ENCODE measurements at regions not wholly inside any gene's neighbourhood (a gene's known extent, or its start where the extent isn't known, plus 50 kb on each side); places are given as distances from the start of the nearest gene placed in this dataset.

DNA sequence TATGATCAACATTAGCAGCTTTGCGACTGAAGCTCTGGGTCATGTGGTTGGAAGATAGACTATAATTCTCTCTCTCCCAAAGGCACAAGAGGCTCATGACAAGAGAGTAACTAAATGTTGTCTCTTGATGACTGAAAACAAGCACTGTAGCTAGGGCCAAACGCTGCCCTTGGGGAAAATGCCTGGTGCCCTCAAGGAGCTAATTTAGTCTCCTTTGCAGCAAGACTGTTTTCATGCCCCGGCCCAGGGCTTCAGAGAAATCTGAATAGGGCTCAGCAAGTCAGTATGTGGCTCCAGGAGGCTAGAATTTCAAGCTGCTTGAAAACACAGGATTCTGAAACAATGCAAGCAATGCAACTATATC, 411.9 kb downstream of the GPAT3 start:
- TF ChIP-seq CREM (IDR thresholded peaks at IDR 0.05; ENCODE audit: low read depth) (no peak), ZNF384 (IDR thresholded peaks at IDR 0.05; ENCODE audit: borderline replicate concordance, low read depth, low read length) (no peak), BRCA1 (IDR thresholded peaks at IDR 0.05; ENCODE audit: low read depth, low read length) (no peak), EP300 (IDR thresholded peaks at IDR 0.05; ENCODE audit: borderline replicate concordance in 1 of 2, control insufficient read depth in 1 of 2, low read depth in 2 of 2, low read length in 2 of 2) (no peak), POLR2A (IDR thresholded peaks at IDR 0.05; ENCODE audit: low read depth, low read length) (no peak), TAF1 (IDR thresholded peaks at IDR 0.05; ENCODE audit: borderline replicate concordance, low read depth, low read length) (no peak), HCFC1 (IDR thresholded peaks at IDR 0.05; ENCODE audit: low read length) (no peak), PML (IDR thresholded peaks at IDR 0.05; ENCODE audit: low read length) (no peak)
- TF ChIP-seq, protein P1, sequence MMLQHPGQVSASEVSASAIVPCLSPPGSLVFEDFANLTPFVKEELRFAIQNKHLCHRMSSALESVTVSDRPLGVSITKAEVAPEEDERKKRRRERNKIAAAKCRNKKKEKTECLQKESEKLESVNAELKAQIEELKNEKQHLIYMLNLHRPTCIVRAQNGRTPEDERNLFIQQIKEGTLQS (IDR thresholded peaks at IDR 0.05; ENCODE audit: borderline replicate concordance, extremely low read depth, low read depth, low read length), result no peak
- TF ChIP-seq, protein P2, sequence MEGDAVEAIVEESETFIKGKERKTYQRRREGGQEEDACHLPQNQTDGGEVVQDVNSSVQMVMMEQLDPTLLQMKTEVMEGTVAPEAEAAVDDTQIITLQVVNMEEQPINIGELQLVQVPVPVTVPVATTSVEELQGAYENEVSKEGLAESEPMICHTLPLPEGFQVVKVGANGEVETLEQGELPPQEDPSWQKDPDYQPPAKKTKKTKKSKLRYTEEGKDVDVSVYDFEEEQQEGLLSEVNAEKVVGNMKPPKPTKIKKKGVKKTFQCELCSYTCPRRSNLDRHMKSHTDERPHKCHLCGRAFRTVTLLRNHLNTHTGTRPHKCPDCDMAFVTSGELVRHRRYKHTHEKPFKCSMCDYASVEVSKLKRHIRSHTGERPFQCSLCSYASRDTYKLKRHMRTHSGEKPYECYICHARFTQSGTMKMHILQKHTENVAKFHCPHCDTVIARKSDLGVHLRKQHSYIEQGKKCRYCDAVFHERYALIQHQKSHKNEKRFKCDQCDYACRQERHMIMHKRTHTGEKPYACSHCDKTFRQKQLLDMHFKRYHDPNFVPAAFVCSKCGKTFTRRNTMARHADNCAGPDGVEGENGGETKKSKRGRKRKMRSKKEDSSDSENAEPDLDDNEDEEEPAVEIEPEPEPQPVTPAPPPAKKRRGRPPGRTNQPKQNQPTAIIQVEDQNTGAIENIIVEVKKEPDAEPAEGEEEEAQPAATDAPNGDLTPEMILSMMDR (IDR thresholded peaks at IDR 0.05 in 2 of 3, conservative IDR thresholded peaks at IDR 0.05 in 1 of 3; ENCODE audit: control insufficient read depth in 2 of 3, extremely low read depth in 1 of 3, insufficient read depth in 1 of 3, low read depth in 3 of 3, low read length in 3 of 3), result no peak
- TF ChIP-seq, protein P3, sequence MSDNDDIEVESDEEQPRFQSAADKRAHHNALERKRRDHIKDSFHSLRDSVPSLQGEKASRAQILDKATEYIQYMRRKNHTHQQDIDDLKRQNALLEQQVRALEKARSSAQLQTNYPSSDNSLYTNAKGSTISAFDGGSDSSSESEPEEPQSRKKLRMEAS (IDR thresholded peaks at IDR 0.05; ENCODE audit: low read depth, low read length), result no peak
